HG02840 (cell line): ENCODE measurements at regions not wholly inside any gene's neighbourhood (a gene's known extent, or its start where the extent isn't known, plus 50 kb on each side); places are given as distances from the start of the nearest gene placed in this dataset.
"Not testable (repeated sequence)": the region's sequence is repeated elsewhere in the genome, so short reads cannot be mapped to it uniquely, and the experiment has no call there.

Experiments used
- ATAC-seq: cut with Tn5 transposase; IDR thresholded peaks from one replicate; pipeline ENCODE4 v1.9.1; 2021; ENCODE audit warnings: mild to moderate bottlenecking, moderate library complexity, moderate number of reproducible peaks; ENCODE audit not compliant: unreplicated experiment, low FRiP score

DNA sequence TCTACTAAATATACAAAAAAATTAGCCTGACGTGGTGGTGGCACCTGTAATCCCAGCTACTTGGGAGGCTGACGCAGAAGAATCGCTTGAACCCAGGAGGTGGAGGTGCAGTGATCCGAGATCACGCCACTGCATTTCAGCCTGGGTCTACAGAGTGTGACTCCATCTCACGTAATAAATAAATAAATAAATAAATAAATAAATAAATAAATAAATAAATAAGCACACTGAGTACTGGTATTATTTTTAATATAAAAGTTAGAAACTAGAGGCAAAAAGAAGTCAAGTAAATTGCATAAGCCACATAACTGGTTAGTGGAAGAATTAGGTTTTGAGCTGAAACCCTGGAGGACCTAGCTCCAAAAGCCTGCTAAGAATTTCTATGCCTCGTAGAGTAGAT, 1262.7 kb upstream of the PABPC4L start:
- ATAC-seq = no peak

DNA sequence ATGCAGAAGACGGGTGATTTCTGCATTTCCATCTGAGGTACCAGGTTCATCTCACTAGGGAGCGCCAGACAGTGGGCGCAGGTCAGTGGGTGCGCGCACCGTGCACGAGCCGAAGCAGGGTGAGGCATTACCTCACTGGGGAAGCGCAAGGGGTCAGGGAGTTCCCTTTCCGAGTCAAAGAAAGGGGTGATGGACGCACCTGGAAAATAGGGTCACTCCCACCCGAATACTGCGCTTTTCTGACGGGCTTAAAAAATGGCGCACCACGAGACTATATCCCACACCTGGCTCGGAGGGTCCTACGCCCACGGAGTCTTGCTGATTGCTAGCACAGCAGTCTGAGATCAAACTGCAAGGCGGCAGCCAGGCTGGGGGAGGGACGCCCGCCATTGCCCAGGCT, 1246.0 kb upstream of the PABPC4L start:
- ATAC-seq = not testable (repeated sequence)

DNA sequence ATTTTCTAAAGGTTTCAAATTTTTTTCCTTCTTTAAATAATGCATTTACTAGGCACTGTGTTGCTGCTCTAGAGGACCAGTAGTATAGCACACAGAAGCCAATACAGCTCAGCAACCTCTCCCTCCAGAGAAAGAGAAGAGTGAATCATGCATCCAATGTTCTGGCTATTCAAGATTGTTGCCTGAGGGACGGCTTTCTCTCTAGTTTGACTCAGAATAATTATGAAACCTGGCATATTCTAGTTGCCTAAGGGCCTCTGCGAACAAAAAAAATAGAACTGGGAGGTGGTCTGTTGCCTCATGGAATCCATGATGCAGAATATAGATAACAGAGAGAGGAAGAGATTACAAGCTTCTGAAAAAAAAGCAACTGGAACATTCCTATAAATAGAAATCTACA, 1233.3 kb upstream of the PABPC4L start:
- no peak for ATAC-seq

DNA sequence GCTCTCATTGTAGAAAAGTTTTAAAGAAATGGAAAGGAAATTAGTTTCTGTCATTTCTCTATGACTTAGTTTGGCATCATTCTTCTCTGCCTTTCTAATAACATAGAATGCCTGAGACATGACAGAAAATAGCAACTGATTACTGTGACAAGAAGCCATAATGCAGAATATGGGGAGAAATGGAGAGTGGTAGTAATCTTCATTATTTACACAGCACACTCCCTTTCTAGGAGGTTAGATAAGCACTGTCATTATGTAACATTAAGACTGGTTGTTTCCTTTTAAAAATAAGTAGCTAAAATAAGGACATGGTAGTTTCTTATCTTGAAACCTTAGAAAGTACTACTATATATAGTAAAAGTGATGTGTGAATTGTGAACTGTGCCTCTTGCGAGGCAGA, 1227.9 kb upstream of the PABPC4L start:
- ATAC-seq = no peak

DNA sequence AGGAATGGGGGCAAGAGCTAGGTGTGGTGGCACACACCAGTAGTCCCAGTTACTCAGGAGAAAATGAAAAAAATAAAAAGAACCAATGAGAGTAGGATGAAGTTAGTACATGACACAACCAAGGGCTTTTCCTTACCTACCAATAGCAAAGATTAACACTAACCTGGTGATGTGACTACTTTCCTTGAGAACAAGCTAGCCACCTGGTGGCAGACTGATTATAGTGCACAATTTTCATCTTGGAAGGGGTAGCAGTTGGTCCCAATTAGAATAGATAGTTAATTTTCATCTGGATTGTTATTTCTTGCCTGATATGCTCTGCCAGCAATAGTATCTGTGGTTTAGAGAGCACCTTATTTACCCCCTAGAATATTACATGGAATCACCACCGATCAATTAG, 1216.8 kb upstream of the PABPC4L start:
- ATAC-seq = no peak

DNA sequence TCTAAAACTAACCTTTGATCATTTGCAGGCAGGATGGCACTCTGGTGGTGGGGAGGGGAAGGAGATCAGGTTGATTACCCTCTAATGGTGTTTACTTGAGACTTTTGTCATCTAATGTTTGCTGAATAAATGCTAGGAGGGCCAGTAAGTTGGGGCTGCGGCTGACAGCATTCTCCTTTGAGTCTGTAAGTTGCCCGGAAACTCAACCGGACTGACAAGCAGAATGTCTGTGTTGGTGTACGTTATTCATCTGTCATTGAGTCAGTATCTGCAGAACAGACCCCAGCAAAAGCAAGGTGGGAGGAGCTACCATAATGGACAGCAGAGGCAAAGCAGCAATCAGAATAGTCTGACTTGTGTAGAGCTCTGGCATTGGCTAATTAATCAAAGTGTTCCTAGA, 1210.6 kb upstream of the PABPC4L start:
- no peak for ATAC-seq

DNA sequence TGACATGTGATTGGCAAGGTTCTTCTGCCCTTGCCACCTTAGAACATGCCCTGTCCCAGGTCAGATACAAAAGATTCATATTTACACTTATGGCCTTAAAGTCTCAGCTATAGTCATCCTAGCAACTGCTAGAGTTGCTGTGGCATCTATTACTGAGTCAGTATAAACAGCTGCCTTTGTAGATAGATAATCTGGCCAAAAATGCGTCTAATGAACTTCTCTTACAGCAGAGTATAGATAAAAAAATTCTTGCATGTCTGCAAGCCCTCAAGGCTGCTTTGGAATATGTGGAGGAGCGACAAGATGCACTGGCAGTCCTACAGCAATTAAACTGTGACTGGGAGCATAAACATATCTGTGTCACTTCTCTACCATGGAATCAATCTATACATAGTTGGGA, 1209.7 kb upstream of the PABPC4L start:
- ATAC-seq = no peak

DNA sequence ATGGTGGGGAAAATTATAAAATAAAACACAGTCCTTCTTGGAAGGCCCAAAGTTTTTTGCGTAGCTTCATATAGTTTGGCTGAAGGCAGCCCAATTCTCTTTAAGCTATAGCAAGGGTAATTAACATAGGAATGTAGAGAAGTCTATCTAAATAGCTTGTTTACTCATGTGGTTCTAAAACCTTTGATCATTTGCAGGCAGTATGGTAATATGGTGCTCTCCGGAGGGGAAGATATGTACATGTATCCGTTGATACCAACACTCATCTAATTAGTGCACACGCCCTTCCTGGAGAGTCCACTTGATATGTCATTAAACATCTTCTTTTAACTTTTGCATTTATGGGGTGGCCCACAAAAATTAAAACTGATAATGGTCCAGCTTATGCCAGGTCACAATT, 1207.7 kb upstream of the PABPC4L start:
- not testable (repeated sequence) for ATAC-seq

DNA sequence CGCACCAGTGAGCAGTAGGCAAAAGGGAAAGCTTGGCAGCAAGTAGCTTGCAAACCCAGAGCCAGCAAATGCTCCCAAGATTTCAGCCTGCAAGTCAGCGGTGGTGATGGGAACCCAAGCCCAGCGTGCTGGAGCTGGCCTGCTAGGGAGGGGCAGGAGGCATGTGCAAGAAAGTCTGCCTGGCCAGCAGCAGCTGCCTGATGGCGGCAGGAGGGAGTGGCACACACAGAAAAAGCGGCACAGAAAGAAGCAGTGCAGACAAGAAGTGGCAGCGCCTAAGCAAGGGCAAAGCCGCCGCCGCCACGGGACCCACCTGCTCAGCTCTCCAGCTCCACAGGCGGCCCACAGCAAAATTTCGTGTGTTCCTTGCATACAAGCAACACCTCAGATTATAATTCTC, 1206.5 kb upstream of the PABPC4L start:
- ATAC-seq = no peak

DNA sequence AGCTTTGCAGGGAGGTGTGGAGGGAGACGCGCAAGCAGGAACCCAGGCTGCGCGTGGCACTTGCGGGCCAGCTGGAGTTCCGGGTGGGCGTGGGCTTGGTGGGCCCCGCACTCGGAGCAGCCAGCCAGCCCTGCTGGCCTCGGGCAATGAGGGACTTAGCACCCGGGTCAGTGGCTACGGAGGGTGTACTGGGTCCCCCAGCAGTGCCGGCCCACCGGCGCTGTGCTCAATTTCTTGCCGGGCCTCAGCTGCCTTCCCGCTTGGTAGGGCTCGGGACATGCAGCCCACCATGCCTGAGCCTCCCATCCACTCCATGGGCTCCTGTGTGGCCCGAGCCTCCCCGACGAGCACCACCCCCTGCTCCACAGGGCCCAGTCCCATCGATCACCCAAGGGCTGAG, 1205.0 kb upstream of the PABPC4L start:
- ATAC-seq = not testable (repeated sequence)

DNA sequence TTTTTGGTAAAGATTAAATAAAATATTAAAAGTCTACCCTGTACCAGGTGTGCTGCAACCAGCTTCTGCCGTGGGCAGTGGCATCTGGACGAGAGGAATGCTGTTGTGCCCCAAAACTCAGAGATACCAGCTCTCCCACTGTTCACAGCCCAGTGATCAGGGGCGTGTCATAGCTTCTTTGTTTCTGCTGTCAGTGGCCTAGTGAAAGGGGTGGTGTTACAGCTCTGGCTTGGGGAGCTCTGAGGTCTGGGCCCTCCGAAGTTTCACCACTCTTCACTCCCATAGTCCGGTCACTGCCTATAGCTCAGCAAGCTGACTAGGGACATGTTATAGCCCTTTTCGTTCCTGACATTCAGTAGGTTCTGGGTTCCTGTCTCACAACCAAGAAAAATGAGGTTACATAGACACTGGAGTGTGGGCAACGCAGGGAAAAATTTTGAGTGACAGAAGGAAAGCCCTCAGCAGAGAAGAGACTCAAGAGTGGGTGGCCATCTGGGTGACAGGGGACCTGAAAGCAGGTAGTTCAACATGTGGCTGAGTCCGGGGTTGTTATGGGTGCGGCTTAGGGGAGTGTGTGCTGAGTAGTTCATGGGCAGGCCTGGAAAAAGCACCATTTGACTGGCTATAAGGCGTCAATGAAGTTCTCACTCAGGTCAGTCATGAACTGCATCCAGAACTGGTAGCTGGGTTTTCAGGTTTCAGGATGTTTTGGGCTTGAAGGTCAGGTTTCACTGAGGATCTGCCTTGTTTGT, 1184.4 kb upstream of the PABPC4L start:
- ATAC-seq = no peak

DNA sequence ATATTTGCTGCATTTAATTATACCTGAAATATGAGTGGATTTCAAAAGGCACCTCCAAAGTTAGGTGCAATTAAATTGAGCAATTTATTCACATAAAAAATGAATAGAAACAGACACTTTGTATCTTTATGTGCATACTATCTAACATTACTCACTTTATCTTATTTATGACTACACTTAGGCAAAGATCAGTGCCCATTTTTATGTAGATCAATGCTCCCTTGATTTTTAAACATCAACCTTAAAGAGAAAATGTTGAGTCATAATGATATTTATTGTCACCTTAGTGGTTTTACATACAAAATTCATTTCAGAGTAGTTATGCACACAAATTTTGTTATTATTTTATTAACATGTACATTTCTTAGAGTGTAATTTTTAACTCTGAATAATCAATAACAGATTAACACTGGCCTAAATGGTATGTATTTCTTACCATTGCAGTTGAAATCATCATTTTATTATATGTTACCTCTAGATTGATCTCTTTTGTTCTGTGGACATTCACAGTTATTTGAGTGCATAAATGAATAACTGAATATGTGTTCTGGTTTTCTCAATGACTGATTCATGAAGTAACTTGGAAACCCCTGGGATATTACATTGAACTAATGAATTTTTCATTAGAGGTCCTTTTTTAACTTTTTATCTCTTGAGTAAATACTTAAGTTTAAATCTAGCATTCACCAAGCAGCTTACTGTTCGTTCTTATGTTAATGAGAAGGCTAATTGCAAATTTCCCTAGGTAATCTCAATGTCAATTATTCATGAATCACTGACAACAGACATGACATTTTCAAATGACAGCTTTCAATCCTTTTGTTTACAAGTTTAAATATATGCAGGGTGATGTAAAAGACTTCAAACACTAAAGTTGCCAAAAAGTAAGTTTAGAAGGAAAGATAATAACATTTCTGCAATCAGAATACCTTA, 1182.0 kb upstream of the PABPC4L start:
- ATAC-seq = no peak

DNA sequence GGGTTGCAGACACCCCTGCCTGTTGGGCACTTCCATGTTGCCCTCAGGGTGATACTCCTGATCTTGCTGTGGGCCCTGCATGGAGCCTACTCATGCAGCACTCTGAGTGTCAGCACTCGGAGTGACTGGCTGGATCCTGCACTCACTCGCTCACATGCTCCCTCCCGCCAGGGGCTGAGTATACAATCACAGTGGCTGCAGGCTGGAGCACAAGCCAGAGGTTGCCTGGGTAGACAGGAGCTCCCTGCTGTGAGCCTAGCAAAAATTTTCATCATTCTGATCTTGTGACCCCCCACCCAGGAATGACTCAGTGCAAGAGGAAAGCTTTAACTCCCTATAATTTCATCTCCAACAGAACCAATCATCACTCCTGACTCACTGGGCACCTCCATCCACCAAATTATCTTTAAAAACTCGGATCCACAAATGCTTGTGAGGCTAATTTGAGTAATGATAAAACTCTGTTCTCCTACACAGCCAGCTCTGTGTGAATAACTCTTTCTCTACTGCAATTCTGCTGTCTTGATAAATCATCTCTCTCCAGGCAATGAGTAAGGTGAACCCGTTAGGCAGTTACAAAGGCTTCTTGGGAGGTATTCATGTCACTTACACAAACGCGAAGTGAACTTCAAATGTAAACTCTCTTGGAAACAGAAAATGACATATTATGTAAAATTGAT, 1180.8 kb upstream of the PABPC4L start:
- ATAC-seq = no peak

DNA sequence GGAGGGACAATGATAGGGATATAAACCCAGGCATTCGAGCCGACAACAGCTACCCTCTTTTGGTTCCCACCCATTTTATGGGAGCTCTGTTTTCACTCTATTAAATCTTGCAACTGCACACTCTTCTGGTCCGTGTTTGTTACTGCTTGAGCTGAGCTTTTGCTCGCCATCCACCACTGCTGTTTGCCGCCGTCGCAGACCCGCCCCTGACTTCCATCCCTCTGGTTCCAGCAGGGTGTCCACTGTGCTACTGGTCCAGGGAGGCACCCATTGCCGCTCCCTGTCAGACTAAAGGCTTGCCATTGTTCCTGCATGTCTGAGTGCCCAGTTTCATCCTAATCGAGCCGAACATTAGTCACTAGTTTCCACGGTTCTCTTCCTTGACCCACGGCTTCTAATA, 1170.5 kb upstream of the PABPC4L start:
- no peak for ATAC-seq

DNA sequence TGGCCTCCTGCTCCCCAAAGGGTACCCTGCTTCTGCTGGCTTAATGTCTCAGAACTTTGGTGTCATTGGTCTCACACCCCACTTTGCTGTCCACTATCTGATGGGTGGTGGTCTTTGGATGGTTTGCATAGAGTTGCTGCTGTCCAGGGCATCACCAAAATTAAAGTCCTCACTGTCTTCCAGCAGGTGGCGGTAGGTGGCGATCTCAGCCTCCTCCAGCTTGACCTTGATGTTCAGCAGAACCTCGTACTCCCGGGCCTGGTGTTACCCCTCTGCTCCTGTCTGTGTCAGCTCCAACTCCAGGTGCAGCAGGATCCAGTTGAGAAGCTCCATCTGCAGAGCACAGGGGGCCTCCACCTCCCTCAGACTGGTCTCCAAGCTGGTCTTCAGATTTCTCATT, 1169.5 kb upstream of the PABPC4L start:
- ATAC-seq = no peak

DNA sequence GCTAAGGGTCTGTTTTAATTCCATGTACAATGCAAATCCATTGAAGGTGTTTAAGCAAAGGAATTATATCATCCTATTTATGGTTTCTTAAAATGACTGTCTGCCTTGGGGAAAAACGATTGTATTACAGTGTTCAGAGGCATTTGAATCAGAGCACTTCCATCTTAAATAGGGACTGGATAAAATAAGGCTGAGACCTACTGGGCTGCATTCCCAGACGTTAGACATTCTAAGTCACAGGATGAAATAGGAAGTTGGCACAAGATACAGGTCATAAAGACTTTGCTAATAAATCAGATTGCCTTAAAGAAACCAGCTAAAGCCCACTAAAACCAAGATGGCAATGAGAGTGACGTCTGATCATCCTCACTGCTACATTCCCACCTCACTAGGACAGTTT, 1167.2 kb upstream of the PABPC4L start:
- no peak for ATAC-seq

DNA sequence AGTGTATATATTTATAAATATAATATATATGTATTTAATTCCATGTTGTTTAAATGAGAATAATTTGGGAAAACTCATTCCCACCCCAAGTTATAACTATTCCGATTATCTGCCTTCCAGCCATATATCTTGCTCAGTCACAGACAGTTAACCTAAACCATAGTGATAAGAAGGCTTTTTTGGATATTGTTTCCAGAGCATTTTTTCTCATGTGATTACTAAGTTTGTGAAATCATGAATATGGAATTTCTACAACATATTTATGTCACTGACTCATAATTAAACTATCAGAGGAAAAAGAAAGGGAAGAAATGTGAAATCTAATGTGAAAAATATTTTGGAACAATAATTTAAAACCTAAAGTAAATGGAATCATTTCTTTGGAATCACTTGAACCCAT, 1163.5 kb upstream of the PABPC4L start:
- ATAC-seq = no peak

DNA sequence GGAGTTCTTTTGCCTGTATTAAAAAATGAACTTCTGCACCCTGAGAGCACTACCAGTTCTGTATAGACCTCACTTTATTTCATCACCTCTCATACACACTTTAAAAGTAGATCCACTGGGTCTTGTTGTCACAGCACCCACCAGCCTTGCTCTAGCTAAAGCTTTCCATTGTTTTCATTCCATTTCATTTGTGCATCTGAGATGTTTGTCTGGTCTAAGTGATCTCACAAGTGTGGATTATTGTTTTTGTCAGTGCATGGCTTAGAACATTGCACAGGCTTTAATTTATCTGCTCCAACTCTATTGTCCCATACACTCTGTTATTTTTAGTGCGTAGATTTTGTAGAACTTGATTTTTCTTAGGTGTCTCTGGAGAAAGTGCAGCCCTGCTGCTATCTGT, 1157.5 kb upstream of the PABPC4L start:
- ATAC-seq = no peak

DNA sequence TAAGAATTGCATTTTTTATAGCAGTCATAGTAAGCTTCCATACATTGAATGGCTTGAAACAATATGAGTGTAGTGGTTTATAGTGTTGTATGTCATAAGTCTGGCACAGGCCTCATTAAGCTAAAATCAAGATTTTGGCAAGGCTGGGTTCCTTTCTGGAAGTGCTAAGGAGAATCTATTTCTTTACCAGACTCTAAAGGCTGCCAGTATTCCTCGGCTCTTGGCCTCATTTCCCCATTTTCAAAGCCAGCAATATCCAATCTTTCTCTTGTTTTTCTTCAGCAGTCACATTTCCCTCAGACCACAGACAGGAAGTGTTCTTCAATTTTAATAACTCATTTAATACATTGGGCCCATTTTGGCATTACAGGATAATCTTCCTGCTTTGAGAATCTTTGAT, 1155.5 kb upstream of the PABPC4L start:
- no peak for ATAC-seq

DNA sequence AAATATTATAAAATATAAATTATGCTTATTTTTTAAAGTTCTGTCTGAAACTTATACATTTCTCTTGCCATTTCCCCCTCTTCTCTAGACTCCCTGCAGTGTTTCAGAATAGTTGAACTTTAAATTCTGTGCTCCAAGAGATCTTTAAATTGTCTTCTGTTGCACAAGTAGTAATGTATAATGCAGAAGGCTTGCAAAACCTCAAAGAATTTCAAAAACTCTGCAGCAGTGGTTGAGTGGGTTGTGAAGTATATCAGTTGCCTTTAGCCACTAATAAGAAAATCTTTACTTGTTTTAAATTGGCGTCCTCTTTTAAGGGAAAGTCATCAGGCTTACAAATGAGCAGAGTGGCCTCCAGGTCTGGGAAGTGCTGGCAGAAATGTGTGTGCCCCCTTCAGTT, 1153.3 kb upstream of the PABPC4L start:
- ATAC-seq = no peak

DNA sequence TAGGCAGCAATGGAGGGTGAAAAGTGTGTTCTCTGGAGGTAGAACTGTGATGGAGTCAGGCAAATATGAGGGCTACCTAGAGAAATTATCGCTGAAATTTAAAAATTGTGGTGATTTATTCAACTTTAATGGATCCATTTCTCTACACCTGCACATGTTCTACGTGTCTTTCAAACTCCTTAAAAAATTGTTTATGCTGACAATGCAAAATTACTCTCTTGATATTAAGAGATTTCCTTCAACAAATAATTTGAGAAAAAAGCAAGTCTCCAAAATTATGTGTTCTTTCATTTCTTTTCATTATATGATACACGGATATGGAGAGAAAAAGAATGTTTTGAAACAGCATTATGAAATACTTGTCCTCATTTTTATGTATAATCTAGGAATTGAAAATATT, 1151.4 kb upstream of the PABPC4L start:
- ATAC-seq = no peak
